ENCODE measurements at regions not wholly inside any gene's neighbourhood (a gene's known extent, or its start where the extent isn't known, plus 50 kb on each side); places are given as distances from the start of the nearest gene placed in this dataset.

DNA sequence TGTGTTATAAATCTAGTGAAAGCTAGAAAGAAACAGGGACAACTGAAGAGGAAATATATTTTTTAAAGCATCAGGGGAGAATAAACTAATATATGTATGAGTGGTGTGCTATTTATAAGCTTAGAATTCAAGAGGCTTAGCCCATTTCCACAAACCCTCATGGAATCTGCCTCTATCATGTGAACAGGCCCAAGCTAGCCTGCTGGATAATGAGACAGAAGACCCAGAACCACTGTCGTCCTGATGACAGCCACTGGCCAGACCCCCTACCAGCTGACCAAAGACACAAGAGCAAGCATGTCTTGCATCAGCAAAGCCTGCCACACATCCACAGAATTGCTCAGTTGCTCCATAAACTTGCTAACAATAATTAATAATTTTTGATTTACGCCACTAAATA lies 382.3 kb upstream of the NXPH2 start:
- TF ChIP-seq POLR2AphosphoS5 (IDR thresholded peaks at IDR 0.05; ENCODE audit: low read depth, low read length) (no peak), POU2F2 (IDR thresholded peaks at IDR 0.05; ENCODE audit: low read depth, low read length) (no peak), TAF1 (IDR thresholded peaks at IDR 0.05; ENCODE audit: low read depth, low read length) (no peak), POLR2A (IDR thresholded peaks at IDR 0.05; ENCODE audit: low read depth, low read length) (no peak), SPI1 (IDR thresholded peaks at IDR 0.05; ENCODE audit: low read depth, low read length) (no peak), PAX5 (IDR thresholded peaks at IDR 0.05; ENCODE audit: insufficient read depth, low read length, severe bottlenecking) (no peak)

All from GM12891 (cell line).